SHP77 treated with DMSO at 0.1 percent for 48 hours (cell line): ENCODE measurements at regions not wholly inside any gene's neighbourhood (a gene's known extent, or its start where the extent isn't known, plus 50 kb on each side); places are given as distances from the start of the nearest gene placed in this dataset.

Source experiments
- DNase-seq: peaks from one replicate; lab custom pipeline; 2025; lab: John Stamatoyannopoulos, UW

GRCh38 chr14:66414511-66414910 is 71.7 kb upstream of the CCDC196 start:
- no peak for DNase-seq

DNA sequence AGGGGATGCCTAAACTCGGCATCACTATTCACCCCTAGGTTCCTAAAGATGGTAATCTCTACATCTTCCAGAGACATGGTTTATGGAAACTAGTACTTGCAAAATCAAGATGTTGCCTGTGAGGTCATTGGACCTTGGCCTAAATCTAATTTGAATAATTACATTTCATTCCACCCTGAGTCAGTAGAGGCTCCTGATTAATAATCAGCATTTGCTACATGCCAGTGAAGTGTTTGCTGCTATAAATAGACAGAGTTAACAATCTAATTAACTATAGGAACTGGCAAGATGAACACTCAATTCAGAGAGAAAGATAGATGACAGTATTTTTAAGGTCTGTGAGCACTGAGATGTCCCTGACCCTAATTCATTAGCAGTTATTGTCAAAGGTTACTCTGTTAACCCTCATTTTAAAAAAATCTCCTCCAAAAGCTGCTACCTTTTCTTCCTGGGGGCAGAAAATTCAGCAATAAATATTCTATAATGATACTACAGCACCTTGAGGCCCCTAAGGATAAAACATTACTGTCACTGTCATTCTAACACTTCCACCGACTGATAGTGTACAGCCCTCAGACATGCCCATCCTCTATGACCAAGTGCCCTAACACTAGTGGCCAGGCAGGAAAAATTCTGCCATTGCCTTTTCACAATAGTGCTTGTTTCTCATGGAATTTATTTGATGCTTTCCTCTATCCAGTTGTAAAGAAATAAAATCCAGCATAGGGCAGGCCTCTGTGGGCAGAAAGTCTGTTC is 65.7 kb upstream of the CCDC196 start:
- no peak for DNase-seq

- DNase-seq = no peak
These were observed 63.9 kb upstream of the CCDC196 start for GRCh38 chr14:66421990-66422946.

DNA sequence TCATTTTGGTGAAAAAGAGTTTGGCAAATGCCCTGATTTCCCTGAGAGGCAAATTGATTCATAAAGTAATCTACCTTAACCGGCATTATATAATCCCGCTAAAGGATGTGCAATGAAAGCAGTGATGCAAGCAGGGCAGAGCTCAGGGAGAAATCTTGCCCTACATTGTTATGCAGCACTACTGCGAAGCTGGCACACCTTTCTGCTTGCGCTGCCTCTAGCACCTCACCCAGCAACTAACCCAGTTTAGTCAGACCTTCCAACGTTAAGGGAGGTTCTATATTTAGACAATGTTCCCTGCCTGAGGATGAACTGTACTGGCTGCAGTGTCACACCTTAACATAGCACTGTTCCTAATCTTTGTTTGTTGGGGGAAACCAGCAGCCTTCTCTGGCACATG is 60.8 kb upstream of the CCDC196 start:
- no peak for DNase-seq

- no peak for DNase-seq
These were observed 59.7 kb upstream of the CCDC196 start for GRCh38 chr14:66426451-66426850.

DNA sequence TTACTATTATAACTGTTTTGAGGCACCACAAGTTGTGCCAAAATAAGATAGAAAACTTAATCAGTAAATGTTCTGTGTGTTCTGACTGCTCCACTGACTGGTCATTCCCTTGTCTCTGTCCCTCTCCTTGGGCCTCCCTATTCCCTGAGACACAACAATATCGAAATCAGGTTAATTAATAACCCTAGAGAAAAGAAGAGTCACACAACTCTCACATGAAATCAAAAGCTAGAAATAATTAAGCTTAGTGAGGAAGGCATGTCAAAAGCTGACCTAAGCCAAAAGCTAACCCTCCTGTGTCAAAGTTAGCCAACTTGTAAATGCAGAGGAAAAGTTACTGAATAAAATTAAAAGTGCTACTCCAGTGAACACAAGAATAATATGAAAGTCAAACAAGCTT is 53.8 kb upstream of the CCDC196 start:
- no peak for DNase-seq

DNA sequence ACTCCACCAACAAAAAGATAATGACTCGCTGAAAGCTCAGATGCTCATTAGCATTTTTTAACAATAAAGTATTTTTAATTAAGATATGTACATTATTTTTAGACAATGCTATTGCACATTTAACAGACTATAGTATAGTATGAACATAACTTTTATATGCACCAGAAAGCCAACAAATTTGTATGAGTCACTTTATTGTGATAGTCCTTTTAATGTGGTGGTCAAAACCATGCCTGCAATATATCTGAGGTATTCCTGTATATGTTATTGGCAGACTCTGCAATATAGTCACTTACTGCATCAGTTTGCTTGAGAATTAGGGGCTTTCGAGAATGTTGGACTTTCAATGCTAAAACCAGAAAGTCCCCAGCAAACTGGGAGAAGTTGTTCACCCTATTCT is 51.7 kb upstream of the CCDC196 start:
- no peak for DNase-seq

DNA sequence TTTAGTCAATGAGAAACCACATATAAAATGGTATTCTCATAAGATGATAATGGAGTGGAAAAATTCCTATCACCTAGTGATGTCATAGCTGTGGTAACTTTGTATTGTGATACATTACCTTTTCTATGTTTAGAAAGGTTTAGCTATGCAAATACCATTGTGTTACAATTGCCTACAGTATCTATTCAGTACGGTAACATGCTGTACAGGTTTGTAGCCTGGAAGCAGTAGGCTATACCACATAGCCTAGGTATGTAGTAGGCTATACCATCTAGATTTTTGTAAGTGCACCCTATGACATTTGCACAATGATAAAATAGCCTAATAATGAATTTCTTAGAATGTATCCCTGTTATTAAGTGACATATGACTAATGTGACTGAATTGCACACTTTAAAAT is 50.5 kb upstream of the CCDC196 start:
- DNase-seq = no peak
